SK-N-SH (cell line): ENCODE measurements at regions not wholly inside any gene's neighbourhood (a gene's known extent, or its start where the extent isn't known, plus 50 kb on each side); places are given as distances from the start of the nearest gene placed in this dataset.

Experiments used
- CTCF ChIA-PET: fragments of 300-600, 350-600 bp; formaldehyde crosslinking; extraction: SDS; loops from one replicate; lab custom pipeline; 2021; lab: Yijun Ruan, JAX
- POLR2A ChIA-PET: fragments of 350-600 bp; sonication (Branson Sonifier 250); formaldehyde crosslinking; extraction: SDS; loops from one replicate; lab custom pipeline; 2020; ENCODE audit warnings: antibody characterized with exemption, inconsistent platforms; lab: Yijun Ruan, JAX
- DNase-seq: peaks from one replicate; pipeline ENCODE4 v3.0.0; 2012
- H2AFZ ChIP-seq: fragments of 200-600 bp; sonication (generic); 2 replicates; pipeline ENCODE4 v1.8.1; 2016; ENCODE audit warnings: antibody characterized with exemption, mild to moderate bottlenecking, low read depth
- H3F3A ChIP-seq: fragments of 200-600 bp; sonication (generic); replicated peaks from 2 replicates; pipeline ENCODE3; 2016; ENCODE audit warnings: antibody characterized with exemption, mild to moderate bottlenecking; ENCODE audit not compliant: insufficient read depth
- H3K27ac ChIP-seq, 2 experiments: fragments of 200-500 bp in 1 of 2; fragments of 200-600 bp in 1 of 2; sonication (Bioruptor generic) in 1 of 2; sonication (generic), shearing (Covaris generic) in 1 of 2; 2 replicates each; pipeline versions ENCODE4 v1.5.1 to v1.6.1; 2014 to 2016; ENCODE audit warnings: low read depth in 2 of 2, inconsistent platforms in 1 of 2, low read length in 1 of 2, mild to moderate bottlenecking in 1 of 2, mixed read lengths in 1 of 2
- H3K27me3 ChIP-seq: fragments of 200-600 bp; sonication (generic), shearing (Covaris generic); 2 replicates; pipeline ENCODE4 v1.6.1; 2016; ENCODE audit warnings: mixed run types; ENCODE audit not compliant: insufficient read depth
- H3K36me3 ChIP-seq, 2 experiments: fragments of 200-500 bp in 1 of 2; fragments of 200-600 bp in 1 of 2; sonication (Bioruptor generic) in 1 of 2; sonication (generic) in 1 of 2; replicated peaks in 1 of 2; 2 replicates each; pipeline versions ENCODE3 to v1.5.1; 2014 to 2016; ENCODE audit warnings: low read length in 1 of 2, mild to moderate bottlenecking in 1 of 2; ENCODE audit not compliant: insufficient read depth in 2 of 2, control insufficient read depth in 1 of 2
- H3K4me1 ChIP-seq, 2 experiments: fragments of 200-500 bp in 1 of 2; fragments of 200-600 bp in 1 of 2; sonication (Bioruptor generic) in 1 of 2; sonication (generic), shearing (Covaris generic) in 1 of 2; 2 replicates each; pipeline versions ENCODE4 v1.5.1 to v1.6.1; 2014 to 2016; ENCODE audit warnings: low read depth in 1 of 2, low read length in 1 of 2, mixed run types in 1 of 2; ENCODE audit not compliant: insufficient read depth in 2 of 2, control insufficient read depth in 1 of 2
- H3K4me2 ChIP-seq: fragments of 200-600 bp; sonication (generic), shearing (Covaris generic); 2 replicates; pipeline ENCODE4 v1.6.1; 2017; ENCODE audit warnings: mixed run types
- H3K4me3 ChIP-seq, 2 experiments: fragments of 200-500 bp in 1 of 2; fragments of 200-600 bp in 1 of 2; sonication (Bioruptor generic) in 1 of 2; sonication (generic), shearing (Covaris generic) in 1 of 2; 2 replicates each; pipeline versions ENCODE4 v1.5.1 to v1.8.1; 2014 to 2016; ENCODE audit warnings: low read depth in 2 of 2, inconsistent platforms in 1 of 2, low read length in 1 of 2, mild to moderate bottlenecking in 1 of 2, mixed read lengths in 1 of 2, moderate library complexity in 1 of 2
- H3K79me2 ChIP-seq: fragments of 200-600 bp; sonication (generic); 2 replicates; pipeline ENCODE4 v1.8.1; 2017; ENCODE audit warnings: mild to moderate bottlenecking; ENCODE audit not compliant: insufficient read depth
- H3K9ac ChIP-seq: fragments of 200-600 bp; sonication (generic); 2 replicates; pipeline ENCODE4 v1.6.1; 2017; ENCODE audit warnings: mixed run types
- H3K9me2 ChIP-seq: fragments of 200-600 bp; sonication (generic); 2 replicates; pipeline ENCODE4 v1.6.1; 2017; ENCODE audit warnings: mixed run types
- H3K9me3 ChIP-seq: fragments of 200-600 bp; sonication (generic); 2 replicates; pipeline ENCODE4 v1.6.1; 2017; ENCODE audit warnings: mixed run types, mild to moderate bottlenecking, moderate library complexity
- H4K20me1 ChIP-seq: fragments of 200-600 bp; sonication (generic); 2 replicates; pipeline ENCODE4 v1.6.1; 2017; ENCODE audit warnings: mild to moderate bottlenecking, mixed run types; ENCODE audit not compliant: insufficient read depth
- CTCF ChIP-seq: fragments of 200-600 bp; sonication (generic); IDR thresholded peaks from 2 replicates; pipeline ENCODE4 v1.6.1; 2017; ENCODE audit warnings: antibody characterized with exemption, mild to moderate bottlenecking, moderate library complexity
- ELF1 ChIP-seq: IDR thresholded peaks from 2 replicates; pipeline ENCODE4 v1.4.0; 2012
- EZH2phosphoT487 ChIP-seq: fragments of 200-600 bp; sonication (generic); IDR thresholded peaks from 2 replicates; pipeline ENCODE4 v1.6.1; 2017; ENCODE audit warnings: low read depth, mixed run types, mild to moderate bottlenecking, antibody characterized with exemption, moderate library complexity, borderline replicate concordance
- FOXM1 ChIP-seq: IDR thresholded peaks from 2 replicates; pipeline ENCODE4 v1.4.0; 2012; ENCODE audit warnings: low read depth, mild to moderate bottlenecking
- GABPA ChIP-seq: IDR thresholded peaks from 2 replicates; pipeline ENCODE4 v1.4.0; 2012; ENCODE audit warnings: low read depth, mild to moderate bottlenecking
- PBX3 ChIP-seq: IDR thresholded peaks from 2 replicates; pipeline ENCODE4; 2012
- RAD21 ChIP-seq: IDR thresholded peaks from 2 replicates; pipeline ENCODE4 v1.6.1; 2012; ENCODE audit warnings: mild to moderate bottlenecking, low read length
- RCOR1 ChIP-seq: fragments of 150-350 bp; IDR thresholded peaks from 2 replicates; pipeline ENCODE4 v1.6.1; 2017; ENCODE audit warnings: antibody characterized with exemption, low read length
- RFX5 ChIP-seq: IDR thresholded peaks from 2 replicates; pipeline ENCODE4 v1.6.1; 2012; ENCODE audit warnings: mild to moderate bottlenecking, improper control_type of control experiment, low read length
- SIN3A ChIP-seq: IDR thresholded peaks from 2 replicates; pipeline ENCODE4 v1.6.1; 2012; ENCODE audit warnings: low read depth, mild to moderate bottlenecking, low read length, moderate library complexity, borderline replicate concordance
- TCF12 ChIP-seq: IDR thresholded peaks from 2 replicates; pipeline ENCODE4 v1.4.0; 2012
- TEAD4 ChIP-seq: IDR thresholded peaks from 2 replicates; pipeline ENCODE4 v1.4.0; 2012; ENCODE audit warnings: mild to moderate bottlenecking, borderline replicate concordance; ENCODE audit not compliant: insufficient read depth
- YY1 ChIP-seq: IDR thresholded peaks from 2 replicates; pipeline ENCODE4 v1.4.0; 2012; ENCODE audit warnings: low read depth, mild to moderate bottlenecking
- ZBTB33 ChIP-seq: IDR thresholded peaks from 2 replicates; pipeline ENCODE4 v1.4.0; 2012; ENCODE audit warnings: low read depth, borderline replicate concordance
- WGBS: methylation state at CpG from one replicate; pipeline ENCODE4 v1.1.6; 2017; ENCODE audit warnings: low lambda C conversion rate; 5-methylcytosine and 5-hydroxymethylcytosine counted together

- no peak overlapping the region for H3K4me2 ChIP-seq
Measured at GRCh38 chr3:113136544-113136943, 74.8 kb upstream of the BOC start.

GRCh38 chr3:113138839-113139743, 72.3 kb upstream of the BOC start:
- Histone ChIP-seq H3K4me1 (no peaks in the 10 kb centered on the region; a peak in 1 of 4 replicates), H3K27me3 (no peaks in the 10 kb centered on the region), H3K9me3 (peaks cover 4% of the 10 kb centered on the region; the same call in 1 of the 2 replicates), H3K9me2 (no peaks in the 10 kb centered on the region), H3F3A (no peaks in the 10 kb centered on the region), H3K4me3 (no peak overlapping the region), H3K4me2 (no peak overlapping the region), H3K9ac (no peak overlapping the region), H3K36me3 (no peaks in the 10 kb centered on the region), H3K27ac (no peak overlapping the region), H3K79me2 (no peaks in the 10 kb centered on the region), H4K20me1 (no peaks in the 10 kb centered on the region), H2AFZ (no peak overlapping the region)
- POLR2A ChIA-PET = no interaction called here
- DNase-seq = no peak
- CTCF ChIA-PET = no interaction called here
- WGBS = 90% methylated on average over 5 of the region's 6 CpGs
- TF ChIP-seq GABPA (no peak), SIN3A (no peak), FOXM1 (no peak)

More at GRCh38 chr3:113136544-113136943, 74.8 kb upstream of the BOC start:
- Histone ChIP-seq H2AFZ (no peak overlapping the region), H3K4me1 (no peaks in the 10 kb centered on the region; a peak in 1 of 4 replicates), H3K27ac (no peak overlapping the region), H4K20me1 (no peaks in the 10 kb centered on the region), H3K4me3 (no peak overlapping the region), H3K79me2 (no peaks in the 10 kb centered on the region), H3K36me3 (no peaks in the 10 kb centered on the region), H3K27me3 (no peaks in the 10 kb centered on the region), H3K9me3 (peaks cover 4% of the 10 kb centered on the region; the same call in 1 of the 2 replicates), H3K9me2 (no peaks in the 10 kb centered on the region), H3F3A (peaks cover 4% of the 10 kb centered on the region), H3K9ac (no peak overlapping the region)
- 93% methylated on average over 5 of the region's 5 CpGs for WGBS
- CTCF ChIA-PET = interaction anchor here (0.9 to 4.9 kb wide), 9 partner anchors 11 to 160 kb away, joined by 3 to 44 read pairs (median 5); no protein-coding TSS in a partner anchor
- POLR2A ChIA-PET = interaction anchor here (0.9 kb wide), 1 partner anchor 152 kb away, joined by 3 read pairs; no protein-coding TSS in a partner anchor
- DNase-seq = no peak
- TF ChIP-seq EZH2phosphoT487 = no peak

GRCh38 chr3:113140876-113141275, 70.5 kb upstream of the BOC start:
- no peaks in the 10 kb centered on the region; a peak in 1 of 4 replicates for H3K4me1 ChIP-seq
- ChIA-PET POLR2A (no interaction called here), CTCF (interaction anchor here (1.0 kb wide), 1 partner anchor 147 kb away, joined by 4 read pairs; no protein-coding TSS in a partner anchor)
- DNase-seq = no peak
- no peak overlapping the region for H3K4me3 ChIP-seq
- no peaks in the 10 kb centered on the region for H3K9me2 ChIP-seq
- H3K4me2 ChIP-seq = no peak overlapping the region
- no peak overlapping the region for H3K9ac ChIP-seq
- peaks cover 4% of the 10 kb centered on the region; the same call in 1 of the 2 replicates for H3K9me3 ChIP-seq
- H3F3A ChIP-seq = no peaks in the 10 kb centered on the region
- H3K27me3 ChIP-seq = no peaks in the 10 kb centered on the region
- no peak overlapping the region for H2AFZ ChIP-seq
- 92% methylated on average over 2 of the region's 2 CpGs for WGBS
- H3K79me2 ChIP-seq = no peaks in the 10 kb centered on the region
- H4K20me1 ChIP-seq = no peaks in the 10 kb centered on the region
- no peaks in the 10 kb centered on the region for H3K36me3 ChIP-seq
- no peak overlapping the region for H3K27ac ChIP-seq
- no peak for TF ChIP-seq ELF1
- no peak for TF ChIP-seq YY1
- no peak for TF ChIP-seq RFX5
- no peak for TF ChIP-seq PBX3
- TF ChIP-seq RAD21 = no peak
- no peak for TF ChIP-seq RCOR1
- TF ChIP-seq ZBTB33 = no peak
- no peak for TF ChIP-seq TCF12
- TF ChIP-seq TEAD4 = no peak
- no peak for TF ChIP-seq CTCF
